Thyroid gland (tissue), 4 donors: ENCODE measurements at regions not wholly inside any gene's neighbourhood (a gene's known extent, or its start where the extent isn't known, plus 50 kb on each side); places are given as distances from the start of the nearest gene placed in this dataset.

Source experiments
- DNase-seq, 2 donors: peaks; one replicate each; pipeline ENCODE4 v3.0.0-alpha.2; 2019
- H3K27ac ChIP-seq, 3 donors: fragments of 200-600 bp; sonication (generic); 1 replicate in 2 of 3; 2 replicates in 1 of 3; pipeline ENCODE4 v1.5.1; 2016 to 2019; ENCODE audit warnings: mild to moderate bottlenecking in 1 of 3, moderate library complexity in 1 of 3
- H3K27me3 ChIP-seq: fragments of 200-600 bp; sonication (generic); one replicate; pipeline ENCODE4 v1.5.1; 2019
- H3K36me3 ChIP-seq, 2 donors: fragments of 200-600 bp; sonication (generic); one replicate each; pipeline ENCODE4 v1.5.1; 2016 to 2019
- H3K4me1 ChIP-seq, 2 donors: fragments of 200-600 bp; sonication (generic); one replicate each; pipeline ENCODE4 v1.5.1; 2017 to 2019
- H3K4me3 ChIP-seq, 3 donors: fragments of 200-600 bp; sonication (generic); replicated peaks in 1 of 3; 1 replicate in 2 of 3; 2 replicates in 1 of 3; pipeline ENCODE4 v1.5.1; 2016; ENCODE audit warnings: mild to moderate bottlenecking in 1 of 3
- H3K9me3 ChIP-seq: fragments of 200-600 bp; sonication (generic); one replicate; pipeline ENCODE4 v1.5.1; 2017
- POLR2A ChIP-seq, 2 donors: fragments of 450-650 bp; IDR thresholded peaks; one replicate each; pipeline ENCODE4 v1.6.1; 2017; ENCODE audit warnings: antibody characterized with exemption in 2 of 2, mild to moderate bottlenecking in 2 of 2, moderate library complexity in 1 of 2
- WGBS, 2 donors: methylation state at CpG; one replicate each; pipeline ENCODE4 v1.1.5; 2017; 5-methylcytosine and 5-hydroxymethylcytosine counted together
- intact Hi-C: fragments of 100-400 bp; cut with DNase I; formaldehyde crosslinking; loops from one replicate; pipeline ENCODE4 v1.15.1; 2023
- TF ChIP-seq, protein P1 (sequence below), 6 experiments: fragments of 200-600 bp in 3 of 6; fragments of 450-650 bp in 3 of 6; sonication (generic) in 3 of 6; IDR thresholded peaks; one replicate each; pipeline ENCODE4 v1.5.1; 2016 to 2019; ENCODE audit warnings: antibody characterized with exemption in 6 of 6, mild to moderate bottlenecking in 2 of 6, inconsistent platforms in 1 of 6, moderate library complexity in 1 of 6

DNA sequence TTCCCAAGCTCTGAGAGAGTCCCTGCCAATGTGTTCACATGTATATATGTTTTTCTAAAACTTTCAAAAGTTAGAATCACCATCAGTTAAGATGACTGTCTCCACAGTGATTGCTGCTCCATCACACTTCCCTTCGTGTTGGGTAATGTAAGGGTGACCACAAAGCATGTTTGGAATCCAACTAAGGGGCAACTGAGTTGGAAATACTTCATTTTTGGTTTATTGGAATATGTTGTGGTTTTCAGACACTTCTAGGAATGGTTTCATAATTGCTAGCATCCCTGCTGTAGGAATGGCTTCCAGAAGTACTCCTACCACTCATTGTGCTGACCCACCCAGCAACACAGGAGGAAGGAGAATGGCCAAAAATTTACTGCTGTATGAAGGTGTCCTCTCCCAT, 212.5 kb upstream of the GULP1 start:
- H3K27ac ChIP-seq: no peak overlapping the region
- no peak for DNase-seq
- intact Hi-C loops: no loop called here
- no peak overlapping the region for H3K4me3 ChIP-seq
- WGBS, 2 donors: 60 to 78% methylated on average over 1 of the region's 1 CpG
- no peaks in the 10 kb centered on the region for H3K27me3 ChIP-seq
- no peaks in the 10 kb centered on the region for H3K4me1 ChIP-seq
- no peaks in the 10 kb centered on the region for H3K9me3 ChIP-seq
- H3K36me3 ChIP-seq: no peaks in the 10 kb centered on the region
- no peak for TF ChIP-seq POLR2A (IDR thresholded peaks at IDR 0.05)
- TF ChIP-seq, protein P1, sequence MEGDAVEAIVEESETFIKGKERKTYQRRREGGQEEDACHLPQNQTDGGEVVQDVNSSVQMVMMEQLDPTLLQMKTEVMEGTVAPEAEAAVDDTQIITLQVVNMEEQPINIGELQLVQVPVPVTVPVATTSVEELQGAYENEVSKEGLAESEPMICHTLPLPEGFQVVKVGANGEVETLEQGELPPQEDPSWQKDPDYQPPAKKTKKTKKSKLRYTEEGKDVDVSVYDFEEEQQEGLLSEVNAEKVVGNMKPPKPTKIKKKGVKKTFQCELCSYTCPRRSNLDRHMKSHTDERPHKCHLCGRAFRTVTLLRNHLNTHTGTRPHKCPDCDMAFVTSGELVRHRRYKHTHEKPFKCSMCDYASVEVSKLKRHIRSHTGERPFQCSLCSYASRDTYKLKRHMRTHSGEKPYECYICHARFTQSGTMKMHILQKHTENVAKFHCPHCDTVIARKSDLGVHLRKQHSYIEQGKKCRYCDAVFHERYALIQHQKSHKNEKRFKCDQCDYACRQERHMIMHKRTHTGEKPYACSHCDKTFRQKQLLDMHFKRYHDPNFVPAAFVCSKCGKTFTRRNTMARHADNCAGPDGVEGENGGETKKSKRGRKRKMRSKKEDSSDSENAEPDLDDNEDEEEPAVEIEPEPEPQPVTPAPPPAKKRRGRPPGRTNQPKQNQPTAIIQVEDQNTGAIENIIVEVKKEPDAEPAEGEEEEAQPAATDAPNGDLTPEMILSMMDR (IDR thresholded peaks at IDR 0.05): no peak

DNA sequence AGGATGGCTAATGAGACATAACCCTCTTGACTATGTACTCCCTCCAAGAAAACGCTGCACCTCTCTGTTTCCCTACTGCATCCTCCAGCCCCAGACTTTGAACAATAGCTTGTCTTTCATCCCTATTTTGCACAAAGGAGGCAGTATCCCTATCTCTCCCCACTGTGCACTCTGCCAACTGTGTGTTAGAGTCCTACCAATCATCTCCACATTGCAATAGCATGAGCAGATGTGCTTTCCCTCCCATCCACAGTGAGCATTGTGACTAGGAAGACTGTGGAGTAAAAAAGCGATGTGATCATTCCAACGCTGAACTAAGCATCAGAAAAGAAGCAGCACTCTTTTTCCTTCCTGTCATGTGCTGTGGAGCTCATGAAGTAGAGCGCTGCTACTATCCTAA, 206.3 kb upstream of the GULP1 start:
- DNase-seq: no peak
- no peaks in the 10 kb centered on the region for H3K36me3 ChIP-seq
- no peak overlapping the region for H3K27ac ChIP-seq
- 66 to 70% methylated on average over 4 of the region's 4 CpGs for WGBS, 2 donors
- no peaks in the 10 kb centered on the region for H3K9me3 ChIP-seq
- no peak overlapping the region for H3K4me3 ChIP-seq
- no peaks in the 10 kb centered on the region for H3K4me1 ChIP-seq
- intact Hi-C loops: no loop called here
- TF ChIP-seq, protein P1 (IDR thresholded peaks at IDR 0.05): no peak
- TF ChIP-seq POLR2A (IDR thresholded peaks at IDR 0.05): no peak
- H3K27me3 ChIP-seq: no peaks in the 10 kb centered on the region

DNA sequence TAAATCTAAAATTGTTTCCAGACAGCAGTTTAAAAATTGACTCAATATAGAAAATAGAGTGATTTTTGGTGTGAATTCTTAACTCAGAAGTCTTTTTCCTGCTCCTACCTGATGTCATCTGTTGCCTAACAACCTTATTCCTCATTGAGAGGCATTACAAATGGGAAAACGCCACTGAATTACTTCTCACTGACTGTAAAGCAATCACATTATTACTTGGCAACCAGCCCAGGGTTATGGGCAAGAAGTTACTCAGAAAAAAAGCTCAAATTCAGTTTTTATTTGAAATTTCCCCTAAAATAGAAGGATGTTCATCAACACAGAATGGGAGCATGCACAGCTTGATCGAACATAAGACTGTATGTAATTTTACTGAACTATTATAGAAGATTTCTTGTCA, 201.8 kb upstream of the GULP1 start:
- DNase-seq: no peak
- H3K4me1 ChIP-seq: no peaks in the 10 kb centered on the region
- intact Hi-C loops: no loop called here
- WGBS, 2 donors: 69 to 72% methylated on average over 2 of the region's 2 CpGs
- TF ChIP-seq, protein P1 (IDR thresholded peaks at IDR 0.05): no peak
- TF ChIP-seq POLR2A (IDR thresholded peaks at IDR 0.05): no peak
- H3K4me3 ChIP-seq: no peak overlapping the region
- no peaks in the 10 kb centered on the region for H3K27me3 ChIP-seq
- no peaks in the 10 kb centered on the region for H3K36me3 ChIP-seq
- no peaks in the 10 kb centered on the region for H3K9me3 ChIP-seq
- H3K27ac ChIP-seq: no peak overlapping the region

DNA sequence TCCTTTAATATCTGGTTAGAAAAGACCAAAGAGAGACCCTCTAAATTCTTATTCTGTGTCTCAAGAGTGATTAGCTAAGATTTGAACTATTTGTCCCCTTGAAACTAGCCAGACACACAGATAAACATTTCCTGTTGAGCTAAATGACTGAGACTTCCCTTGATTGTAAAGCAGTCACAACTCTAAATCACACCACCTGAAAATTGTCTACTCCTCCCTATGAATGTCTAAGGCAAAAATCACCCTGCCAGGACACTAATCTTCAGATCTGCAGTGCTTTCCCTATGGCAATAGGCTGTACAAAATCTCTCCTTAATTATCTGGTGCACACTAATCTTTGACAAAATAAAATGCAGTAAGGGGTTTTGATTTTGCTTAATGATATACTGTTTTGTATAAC, 200.5 kb upstream of the GULP1 start:
- no peak for DNase-seq
- intact Hi-C loops: no loop called here
- Histone ChIP-seq H3K27me3 (no peaks in the 10 kb centered on the region), H3K27ac (no peak overlapping the region), H3K4me1 (no peaks in the 10 kb centered on the region), H3K36me3 (no peaks in the 10 kb centered on the region), H3K9me3 (no peaks in the 10 kb centered on the region), H3K4me3 (no peak overlapping the region)
- TF ChIP-seq POLR2A (IDR thresholded peaks at IDR 0.05): no peak
- TF ChIP-seq, protein P1 (IDR thresholded peaks at IDR 0.05): no peak

DNA sequence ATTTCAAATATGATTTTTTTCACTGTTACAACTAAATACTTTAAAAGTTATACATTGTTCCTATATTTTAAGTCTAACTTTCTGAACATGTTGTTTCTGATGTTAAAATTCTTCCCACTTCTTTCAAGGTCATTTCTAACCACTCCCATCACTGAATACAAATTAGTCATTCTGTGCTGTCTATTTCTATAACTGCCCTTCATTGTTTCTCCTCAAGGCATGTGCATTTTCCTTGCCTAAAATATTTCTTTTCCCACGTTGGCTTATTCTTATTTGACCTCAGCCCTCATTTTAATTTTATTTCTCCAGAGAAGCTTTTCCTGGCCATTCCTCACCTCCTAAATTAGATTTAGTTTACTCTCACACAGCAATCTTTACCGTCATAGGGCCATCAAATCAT, 198.9 kb upstream of the GULP1 start:
- Histone ChIP-seq H3K27ac (no peak overlapping the region), H3K9me3 (no peaks in the 10 kb centered on the region), H3K4me3 (no peak overlapping the region), H3K36me3 (no peaks in the 10 kb centered on the region), H3K4me1 (no peaks in the 10 kb centered on the region), H3K27me3 (no peaks in the 10 kb centered on the region)
- TF ChIP-seq POLR2A (IDR thresholded peaks at IDR 0.05): no peak
- TF ChIP-seq, protein P1 (IDR thresholded peaks at IDR 0.05): no peak
- no peak for DNase-seq
- 70 to 78% methylated on average over 2 of the region's 2 CpGs for WGBS, 2 donors
- intact Hi-C loops: no loop called here
